ENCODE measurements at regions not wholly inside any gene's neighbourhood (a gene's known extent, or its start where the extent isn't known, plus 50 kb on each side); places are given as distances from the start of the nearest gene placed in this dataset.

DNA sequence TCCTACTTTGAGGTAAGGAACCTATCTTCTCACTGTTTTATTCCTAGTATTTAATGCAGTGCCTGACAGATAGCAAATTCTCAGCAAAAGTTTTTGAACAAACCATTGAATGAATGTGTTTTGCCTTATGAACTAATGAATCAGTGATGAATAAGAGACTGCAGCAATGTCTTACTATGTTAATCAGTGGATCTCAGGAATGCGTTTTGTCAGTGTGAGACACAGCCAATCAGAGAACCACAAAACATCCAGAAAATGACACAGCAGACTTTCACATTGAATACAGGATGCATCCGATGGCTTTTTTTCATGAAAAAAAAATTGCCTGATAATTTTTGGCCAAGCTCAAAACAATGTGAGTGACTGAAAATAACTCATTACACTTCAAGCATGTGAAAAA is 270.5 kb downstream of the BMP2 start:
- in situ Hi-C loops (cut with HindIII; ENCODE audit: low sequenced_read_pairs): no loop called here

DNA sequence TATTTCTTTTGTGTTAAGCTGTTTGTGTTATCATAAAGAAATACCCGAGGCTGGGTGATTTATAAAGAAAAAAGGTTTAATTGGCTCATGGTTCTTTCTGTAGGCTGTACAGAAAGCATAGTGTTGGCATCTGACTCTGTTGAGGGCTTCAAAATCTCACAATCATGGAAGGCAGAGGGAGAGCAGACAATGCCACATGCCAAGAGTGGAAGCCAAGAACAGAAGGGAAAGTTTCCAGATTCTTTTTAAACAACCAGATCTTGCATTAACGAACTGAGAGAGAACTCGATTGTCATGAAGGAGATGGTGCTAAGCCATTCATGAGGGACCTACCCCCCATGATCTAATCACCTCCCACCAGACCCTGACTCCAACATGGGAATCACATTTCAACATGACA is 290.1 kb downstream of the BMP2 start:
- in situ Hi-C loops (cut with HindIII; ENCODE audit: low sequenced_read_pairs): no loop called here

DNA sequence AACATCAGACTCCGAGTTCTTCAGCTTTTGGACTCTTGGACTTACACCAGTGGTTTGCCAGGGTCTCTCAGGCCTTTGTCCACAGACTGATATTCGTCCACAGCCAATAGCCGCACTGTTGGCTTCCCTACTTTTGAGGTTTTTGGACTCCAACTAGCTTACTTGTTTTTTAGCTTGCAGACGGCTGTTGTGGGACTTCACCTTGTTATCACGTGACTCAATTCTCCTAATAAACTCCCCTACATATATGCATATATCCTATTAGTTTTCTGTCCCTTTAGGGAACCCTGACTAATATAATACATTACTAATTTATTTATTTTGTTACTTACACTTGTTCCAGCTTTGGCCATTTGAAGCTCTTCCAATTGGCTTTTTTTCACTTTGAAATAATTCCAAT is 311.3 kb downstream of the BMP2 start:
- in situ Hi-C loops (cut with HindIII; ENCODE audit: low sequenced_read_pairs): no loop called here

DNA sequence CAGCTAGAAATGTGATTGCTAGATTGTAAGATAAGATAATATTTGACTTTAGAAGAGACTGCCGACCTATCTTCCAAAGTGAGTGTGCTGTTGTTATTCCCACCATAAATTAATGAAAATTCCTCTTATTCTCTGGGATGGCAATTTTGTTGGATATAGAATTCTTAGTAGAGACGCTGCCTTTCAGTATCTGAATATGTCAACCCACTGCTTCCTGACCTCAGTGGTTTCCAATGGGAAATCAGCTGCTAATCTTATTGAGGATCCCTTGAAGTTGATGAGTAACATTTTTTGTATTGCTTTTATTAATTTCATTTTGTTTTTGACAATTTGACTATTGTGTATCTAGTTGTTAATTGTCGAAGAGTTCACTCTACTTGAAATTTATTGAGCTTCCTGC is 313.0 kb downstream of the BMP2 start:
- in situ Hi-C loops (cut with HindIII; ENCODE audit: low sequenced_read_pairs): no loop called here

DNA sequence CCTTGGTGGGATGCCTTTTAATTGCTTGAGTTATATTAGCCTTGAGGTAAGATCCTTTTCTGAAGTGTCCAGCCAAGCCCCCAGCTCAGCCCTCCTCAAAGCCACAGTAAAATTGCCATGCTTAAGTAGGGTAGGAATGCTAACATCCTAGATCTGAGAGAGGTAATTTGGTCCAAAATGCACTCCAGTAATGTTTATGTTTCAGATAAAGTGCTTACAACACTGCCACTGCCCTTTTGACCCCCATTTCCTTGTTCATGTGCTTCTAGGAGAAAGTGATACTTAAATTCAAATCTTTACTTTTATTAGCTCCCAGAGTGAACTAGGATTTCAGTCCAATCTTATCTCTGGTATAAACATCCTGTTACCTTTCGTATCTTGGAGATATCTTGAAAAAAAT is 318.0 kb downstream of the BMP2 start:
- in situ Hi-C loops (cut with HindIII; ENCODE audit: low sequenced_read_pairs): no loop called here

DNA sequence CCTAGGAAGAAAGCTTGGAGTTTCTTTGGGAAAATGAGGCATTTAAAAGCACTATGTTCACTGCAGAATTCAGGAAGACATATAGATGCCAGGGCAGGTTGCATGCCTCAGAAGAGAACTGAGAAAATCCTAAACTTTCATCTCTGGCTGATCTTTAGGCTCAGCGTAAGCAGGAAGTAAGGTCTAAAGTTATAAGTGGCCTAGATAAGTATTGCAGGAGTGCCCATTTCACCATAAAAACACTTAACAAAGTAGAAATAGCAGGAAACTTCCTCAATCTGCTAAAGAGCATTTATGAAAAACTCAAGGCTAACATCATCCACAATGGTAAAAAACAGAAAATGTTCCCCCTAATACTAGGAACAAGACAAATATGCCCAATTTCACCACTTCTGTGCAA is 320.3 kb downstream of the BMP2 start:
- in situ Hi-C loops (cut with HindIII; ENCODE audit: low sequenced_read_pairs): no loop called here

DNA sequence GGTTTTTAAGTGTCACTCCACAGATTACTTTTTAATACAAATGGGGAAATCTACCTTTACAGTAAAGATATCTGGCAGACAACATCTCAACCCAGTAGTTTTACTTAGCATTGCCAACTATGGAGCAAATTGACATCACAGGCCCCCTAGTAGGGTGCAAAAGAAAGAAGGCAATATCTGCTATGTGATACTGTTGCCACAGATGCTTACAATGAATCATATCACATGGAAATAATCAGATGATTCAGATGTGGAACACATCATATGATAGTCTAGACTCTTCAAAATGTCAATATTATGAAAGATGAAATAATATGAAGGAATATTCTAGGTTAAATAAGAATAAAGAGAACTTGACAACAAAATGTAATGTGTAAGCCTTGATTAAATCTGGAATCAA is 322.5 kb downstream of the BMP2 start:
- in situ Hi-C loops (cut with HindIII; ENCODE audit: low sequenced_read_pairs): no loop called here

DNA sequence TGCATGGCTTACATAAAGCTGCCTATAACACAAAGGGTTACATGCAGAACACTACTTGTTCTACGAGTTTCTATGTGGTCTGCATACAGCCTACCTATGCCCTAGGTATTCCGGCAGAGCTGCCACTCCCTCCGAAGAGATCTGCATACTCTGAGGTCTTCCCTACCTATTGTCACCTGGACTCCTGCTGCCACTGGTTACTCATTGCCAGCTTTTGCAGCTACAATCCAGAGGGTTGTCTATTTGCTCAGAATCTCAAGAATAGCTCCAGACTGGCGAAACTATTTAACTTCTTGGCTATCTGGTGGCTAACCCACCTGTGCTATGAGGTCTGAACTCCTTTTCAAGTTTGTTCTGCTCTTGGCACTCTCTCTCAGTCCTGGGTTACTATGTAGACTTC is 323.3 kb downstream of the BMP2 start:
- in situ Hi-C loops (cut with HindIII; ENCODE audit: low sequenced_read_pairs): no loop called here

DNA sequence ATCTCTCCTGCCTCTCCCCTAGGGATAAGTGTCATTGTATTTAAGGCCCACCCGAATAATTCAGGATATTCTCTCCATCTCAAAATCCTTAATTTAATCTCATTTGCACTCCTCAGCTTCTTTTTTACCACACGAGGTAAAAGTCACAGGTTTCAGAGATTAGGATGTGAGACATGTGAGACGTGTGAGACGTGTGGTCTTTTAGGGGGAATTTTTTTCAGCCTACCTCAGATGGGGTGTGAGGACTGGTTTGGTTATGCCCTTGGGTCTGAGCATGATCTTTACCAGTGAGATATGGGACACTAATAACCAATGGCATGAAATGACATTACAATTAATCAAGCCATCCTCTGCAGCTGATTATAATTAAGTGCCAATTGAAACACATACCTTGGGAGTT is 324.2 kb downstream of the BMP2 start:
- in situ Hi-C loops (cut with HindIII; ENCODE audit: low sequenced_read_pairs): no loop called here

DNA sequence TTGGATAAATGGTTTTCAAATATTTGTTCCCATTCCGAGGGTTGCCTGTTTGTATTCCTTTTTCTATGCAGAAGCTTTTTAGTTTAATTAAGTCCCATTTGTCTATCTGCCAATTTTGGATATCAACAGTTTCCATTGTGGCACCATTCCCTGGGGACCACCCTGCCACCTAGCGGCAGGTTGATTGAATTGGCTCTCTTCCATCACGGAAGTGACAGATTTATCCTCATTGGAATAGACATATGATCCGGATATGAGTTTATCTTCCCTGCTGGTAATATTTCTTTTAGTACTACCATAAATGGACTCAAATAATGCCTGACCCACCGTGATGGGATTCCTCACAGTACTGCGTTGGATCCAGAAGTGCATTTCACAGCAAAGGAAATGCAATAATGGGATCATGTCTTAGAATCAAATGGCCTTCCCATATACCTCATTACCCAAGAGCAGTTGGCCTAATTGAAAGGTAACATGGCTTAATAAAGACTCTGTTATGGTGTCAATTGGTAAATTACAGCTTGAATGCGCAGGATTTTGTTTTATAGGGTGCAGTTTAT is 327.0 kb downstream of the BMP2 start:
- in situ Hi-C loops (cut with HindIII; ENCODE audit: low sequenced_read_pairs): no loop called here

DNA sequence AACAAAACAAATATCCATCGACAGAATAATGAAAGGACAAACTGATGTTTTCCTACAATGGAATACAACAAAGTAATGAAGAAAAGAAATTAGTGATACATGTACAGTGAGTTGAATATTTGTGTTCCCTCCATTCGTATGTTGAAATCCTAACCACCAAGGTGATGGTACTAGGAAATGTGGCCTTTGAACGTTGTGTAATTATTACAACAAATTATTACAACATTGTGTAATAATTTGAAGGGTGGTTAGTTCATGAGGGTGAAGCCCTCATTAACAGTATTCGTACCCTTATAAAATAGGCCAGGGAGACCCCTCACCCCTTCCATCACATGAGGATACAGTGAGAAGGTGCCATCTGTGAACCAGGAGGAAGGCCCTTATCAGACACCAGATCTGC is 339.4 kb downstream of the BMP2 start:
- in situ Hi-C loops (cut with HindIII; ENCODE audit: low sequenced_read_pairs): no loop called here

DNA sequence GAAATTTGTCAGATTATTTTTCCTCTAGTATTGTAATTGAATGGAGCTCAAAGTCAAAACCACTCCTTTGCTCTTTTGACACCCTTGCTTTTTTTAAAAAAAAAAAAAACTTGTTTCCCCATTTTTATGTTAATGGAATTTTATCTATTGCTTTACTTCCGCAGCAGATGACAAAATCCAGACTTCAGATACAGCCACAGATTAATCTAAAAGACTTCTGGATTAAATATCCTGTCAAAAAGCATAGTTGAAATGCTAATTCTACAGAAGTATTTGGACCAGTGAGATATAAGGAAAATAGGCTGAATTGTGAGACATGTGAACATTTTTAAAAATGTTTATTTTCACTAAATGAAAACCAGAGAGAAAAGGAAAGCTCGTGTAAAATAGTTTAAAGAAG is 341.4 kb downstream of the BMP2 start:
- in situ Hi-C loops (cut with HindIII; ENCODE audit: low sequenced_read_pairs): no loop called here

DNA sequence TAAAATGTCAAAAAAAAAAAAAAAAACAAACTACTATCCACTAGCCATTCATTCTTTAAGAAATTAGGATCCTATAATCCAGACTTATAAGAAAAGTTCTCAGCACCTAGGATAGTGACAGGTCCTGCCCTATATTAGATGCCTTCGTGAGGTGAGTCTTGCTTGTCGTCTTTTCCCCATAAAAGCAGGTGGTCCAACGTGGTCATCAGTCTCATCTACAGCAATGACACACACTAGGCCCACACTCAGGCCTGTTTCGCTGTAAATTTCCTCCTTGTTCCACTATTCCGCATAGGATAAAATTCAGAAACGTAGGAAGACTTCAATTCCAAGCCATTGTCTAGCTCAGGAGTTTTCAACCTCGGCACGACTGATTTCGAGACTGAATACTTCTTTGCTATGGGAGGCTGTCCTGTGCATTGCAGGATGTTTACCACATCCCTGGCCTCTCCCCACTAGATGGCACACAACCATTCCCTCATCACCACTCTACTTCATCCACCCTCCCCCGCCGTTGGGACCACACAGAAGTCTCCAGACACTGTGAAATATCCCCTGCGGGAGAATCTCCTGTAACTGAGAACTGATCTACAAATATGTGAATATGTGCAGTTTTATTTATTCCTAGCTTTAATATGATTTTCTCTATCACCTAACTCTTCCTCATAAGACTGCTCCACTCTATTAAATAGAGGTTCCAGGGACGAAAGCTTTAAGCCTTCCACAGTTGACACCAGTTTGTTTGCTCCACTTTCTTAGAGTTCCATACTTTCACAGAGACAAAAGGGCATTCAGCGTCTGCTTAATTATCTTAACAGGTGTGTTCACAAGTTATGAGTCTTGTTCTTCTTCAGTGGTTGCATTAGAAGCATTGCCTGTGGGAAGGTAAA is 346.3 kb downstream of the BMP2 start:
- in situ Hi-C loops (cut with HindIII; ENCODE audit: low sequenced_read_pairs): no loop called here

DNA sequence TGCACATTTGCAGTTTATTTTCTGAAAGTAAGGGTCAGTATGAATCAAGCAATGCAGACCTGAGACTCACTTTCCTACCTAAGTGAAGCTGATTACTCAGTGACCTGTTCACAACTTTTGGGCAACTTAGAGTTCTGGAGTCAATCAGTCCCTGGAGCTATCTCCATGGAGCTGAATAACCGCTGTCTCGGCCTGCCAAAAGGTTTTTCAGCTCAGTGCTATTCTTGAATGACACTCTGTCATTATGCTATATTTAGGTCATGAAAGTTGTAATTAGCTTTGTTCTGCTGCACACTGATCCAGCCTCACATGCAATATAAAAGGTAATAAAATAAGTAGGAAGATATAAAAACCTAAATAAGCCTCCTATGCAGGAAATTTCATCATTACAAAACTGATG is 356.0 kb downstream of the BMP2 start:
- in situ Hi-C loops (cut with HindIII; ENCODE audit: low sequenced_read_pairs): no loop called here

DNA sequence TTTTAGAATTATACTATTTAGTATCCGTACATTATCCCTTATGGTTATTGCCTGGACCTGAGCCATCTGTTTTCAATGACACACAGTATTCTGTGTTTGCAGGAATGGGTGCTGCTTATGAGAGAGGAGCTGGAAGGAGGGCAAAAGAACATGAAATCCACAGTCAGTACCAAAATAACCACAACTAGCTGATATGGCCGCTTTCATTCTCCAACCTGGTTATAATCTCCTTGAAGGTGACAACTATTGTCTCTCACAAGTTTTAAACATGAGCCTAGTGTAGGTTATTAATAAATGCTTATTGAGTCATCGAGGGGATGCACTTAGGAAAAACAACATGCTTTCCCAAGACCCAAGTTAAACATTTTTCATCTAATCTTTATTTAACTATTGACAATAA is 356.6 kb downstream of the BMP2 start:
- in situ Hi-C loops (cut with HindIII; ENCODE audit: low sequenced_read_pairs): no loop called here

DNA sequence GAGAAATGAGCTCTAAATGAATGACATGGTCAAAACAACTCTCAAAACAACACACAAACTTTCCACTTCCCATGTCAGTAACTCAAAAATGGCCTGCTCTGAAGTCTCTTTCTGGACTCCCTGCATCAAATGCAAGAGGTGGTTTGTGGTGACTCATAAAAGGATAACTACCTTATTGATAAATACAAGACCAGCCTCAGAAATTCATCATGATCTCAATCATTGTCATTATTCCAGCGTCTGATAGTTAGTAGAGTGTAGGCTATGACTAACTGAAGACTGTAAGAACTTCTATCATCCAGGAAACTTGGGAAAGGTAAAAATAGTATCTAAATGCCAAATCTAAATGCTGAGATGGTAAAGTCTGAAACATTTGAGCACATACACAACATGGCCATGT is 369.4 kb downstream of the BMP2 start:
- in situ Hi-C loops (cut with HindIII; ENCODE audit: low sequenced_read_pairs): no loop called here

DNA sequence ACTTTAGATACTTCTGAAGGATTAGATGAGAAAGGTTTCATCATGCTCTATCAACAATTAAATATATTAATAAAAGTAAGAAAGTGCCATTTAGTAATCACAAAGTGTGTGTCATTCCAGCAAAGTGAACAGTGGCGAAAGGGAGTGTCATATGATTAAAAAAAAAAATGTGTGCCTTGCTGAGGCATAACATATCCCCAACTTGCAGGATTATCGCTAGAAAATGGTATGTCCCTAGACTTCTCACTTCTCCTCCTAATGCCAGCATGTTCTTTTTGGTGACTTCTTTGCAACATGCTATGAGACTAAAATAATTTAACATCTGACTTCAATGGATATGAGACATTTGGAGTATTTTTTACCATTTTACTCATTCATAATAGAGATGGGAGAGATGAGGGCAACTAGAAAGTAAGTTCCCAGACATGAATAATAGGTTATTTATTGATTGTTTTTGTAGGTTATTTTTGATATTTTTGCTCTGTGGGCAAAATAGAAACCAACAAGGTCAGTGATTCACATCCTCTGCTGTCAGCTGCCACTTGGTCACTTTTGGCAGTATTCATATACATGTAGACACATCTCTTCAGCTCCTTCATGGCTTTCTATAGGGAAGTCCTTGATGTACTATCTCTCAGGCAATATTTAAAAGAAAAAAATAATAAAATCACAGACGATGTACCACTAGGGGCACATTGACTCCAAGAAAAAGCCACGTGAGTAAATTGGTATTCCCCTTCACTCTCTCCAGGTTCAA is 370.1 kb downstream of the BMP2 start:
- in situ Hi-C loops (cut with HindIII; ENCODE audit: low sequenced_read_pairs): no loop called here

DNA sequence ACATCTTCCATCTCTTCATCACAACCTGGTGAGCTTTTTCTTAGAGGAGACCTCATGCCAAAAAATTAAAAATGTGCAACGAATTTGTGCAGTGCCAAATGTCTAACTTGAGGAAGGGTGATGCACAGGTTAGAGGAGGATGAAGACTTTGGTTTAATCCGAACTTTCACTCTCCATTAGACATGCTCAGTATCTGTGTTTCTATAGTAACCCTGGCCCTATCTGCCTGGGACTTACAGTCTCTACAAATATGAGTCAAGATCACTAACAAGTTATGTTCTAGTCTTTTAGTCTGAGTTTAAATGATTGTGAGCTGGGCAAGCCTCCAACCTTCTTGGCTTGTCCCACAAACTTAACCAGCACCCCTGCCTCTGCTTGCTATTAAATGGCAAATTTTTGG is 377.0 kb downstream of the BMP2 start:
- in situ Hi-C loops (cut with HindIII; ENCODE audit: low sequenced_read_pairs): no loop called here

DNA sequence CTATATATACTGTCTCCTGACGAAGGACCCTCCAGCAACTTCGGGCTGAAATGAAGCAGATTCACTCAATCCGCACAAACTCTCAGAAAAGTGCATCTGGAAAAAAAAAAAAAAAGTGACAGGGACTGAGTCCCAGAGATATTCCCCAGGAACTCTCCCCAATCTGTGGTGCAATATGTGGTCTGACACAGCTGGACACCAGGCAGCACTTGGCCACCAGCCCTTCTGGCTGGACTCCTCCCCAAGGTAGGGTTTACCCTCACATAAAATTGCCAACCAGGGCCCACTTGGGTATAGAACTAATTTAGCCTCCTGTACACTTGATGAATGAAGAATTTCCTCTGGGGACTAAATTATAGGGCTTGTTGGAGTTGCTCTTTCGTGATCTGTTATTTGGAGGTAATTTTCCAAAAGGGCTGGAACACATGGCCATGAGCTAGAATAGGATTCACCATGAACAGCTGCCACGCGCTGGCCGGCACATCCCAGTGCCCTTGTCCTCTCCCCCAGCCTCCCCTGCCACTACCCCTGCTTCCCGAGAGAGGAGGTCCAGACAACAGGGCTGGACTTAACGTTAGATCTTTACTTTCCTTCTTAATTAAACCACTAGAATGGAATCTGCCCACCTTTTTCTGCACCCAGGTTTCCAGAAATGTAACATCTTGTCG is 379.2 kb downstream of the BMP2 start:
- in situ Hi-C loops (cut with HindIII; ENCODE audit: low sequenced_read_pairs): no loop called here

DNA sequence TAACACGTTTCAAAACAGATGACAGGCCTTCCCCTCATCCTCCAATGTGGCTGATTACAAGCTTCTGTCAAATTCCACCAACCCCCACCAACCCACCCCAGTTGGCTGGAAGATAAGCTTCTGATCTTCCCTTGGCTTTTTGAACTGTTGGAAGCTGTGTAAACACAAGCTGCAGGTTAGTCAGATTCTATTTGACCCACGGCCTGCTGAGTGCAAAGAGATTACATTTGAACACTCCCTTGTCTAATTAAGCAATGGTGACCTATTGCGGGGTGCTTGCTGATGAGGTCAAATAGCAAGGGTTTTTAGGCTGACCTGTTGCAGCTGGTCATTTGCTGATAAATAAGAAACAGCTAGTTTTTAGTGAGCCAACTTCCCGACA is 379.7 kb downstream of the BMP2 start:
- in situ Hi-C loops (cut with HindIII; ENCODE audit: low sequenced_read_pairs): no loop called here

DNA sequence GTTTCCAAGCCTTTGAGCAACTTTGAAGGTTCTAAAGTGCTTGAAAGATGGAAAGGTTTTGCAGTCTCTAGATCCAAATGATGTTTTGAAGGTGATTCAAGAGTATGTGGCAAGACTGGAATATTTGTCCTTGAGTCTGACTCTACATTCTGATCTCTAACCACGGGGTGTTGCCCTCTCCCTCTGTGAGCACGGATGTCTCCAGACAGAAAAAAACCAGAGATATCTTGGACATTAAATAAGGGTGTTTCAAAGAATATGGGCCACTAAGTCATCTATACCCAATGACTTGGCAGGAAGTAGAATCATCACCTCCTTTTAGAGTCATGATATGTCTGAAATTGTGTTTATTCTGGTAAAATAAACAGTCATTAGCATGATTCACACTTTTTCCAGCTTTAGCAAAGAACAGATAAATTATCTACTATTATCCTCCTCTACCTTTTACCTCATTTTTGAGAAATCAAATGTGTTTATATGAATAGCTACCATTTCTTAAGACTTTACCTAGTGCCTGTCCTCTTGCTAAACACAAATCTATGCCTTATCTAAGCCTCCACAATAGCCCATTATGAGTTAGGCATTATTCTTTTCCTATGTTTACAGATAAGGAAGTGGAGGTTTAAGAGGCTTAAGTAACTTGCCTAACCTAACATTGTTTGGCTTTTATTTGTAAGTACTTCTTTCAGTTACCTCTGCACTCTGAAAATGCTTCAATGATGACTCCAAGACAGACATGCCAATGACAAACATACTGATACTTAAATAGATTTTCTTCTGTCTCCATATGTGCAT is 384.4 kb downstream of the BMP2 start:
- in situ Hi-C loops (cut with HindIII; ENCODE audit: low sequenced_read_pairs): no loop called here

Data from endothelial cell of hepatic sinusoid (primary cell).